Muscle of back (tissue), 3 donors: ENCODE measurements at regions not wholly inside any gene's neighbourhood (a gene's known extent, or its start where the extent isn't known, plus 50 kb on each side); places are given as distances from the start of the nearest gene placed in this dataset.

ENCODE experiments used
- DNase-seq, 3 donors: peaks; one replicate each; pipeline versions ENCODE4 v3.0.0 to v3.0.0-alpha.2; 2013

GRCh38 chr20:6886065-6886729 is 118.7 kb downstream of the BMP2 start:
- DNase-seq: peak; percentile 8 to 33 (median 29)

GRCh38 chr20:6887966-6888365 is 120.5 kb downstream of the BMP2 start:
- DNase-seq: no peak

- no peak for DNase-seq
These were observed 121.4 kb downstream of the BMP2 start for GRCh38 chr20:6888736-6889395.

- DNase-seq: no peak
These were observed 125.2 kb downstream of the BMP2 start for GRCh38 chr20:6892724-6893123.

GRCh38 chr20:6898928-6899327 is 131.4 kb downstream of the BMP2 start:
- DNase-seq: no peak

GRCh38 chr20:6906871-6907270 is 139.4 kb downstream of the BMP2 start:
- DNase-seq: no peak

- DNase-seq: no peak
These were observed 141.2 kb downstream of the BMP2 start for GRCh38 chr20:6908673-6909072.

GRCh38 chr20:6909608-6910007 is 142.1 kb downstream of the BMP2 start:
- DNase-seq: no peak

GRCh38 chr20:6914986-6915385 is 147.5 kb downstream of the BMP2 start:
- DNase-seq: no peak

GRCh38 chr20:6916938-6917337 is 149.5 kb downstream of the BMP2 start:
- no peak for DNase-seq

GRCh38 chr20:6919792-6920468 is 152.4 kb downstream of the BMP2 start:
- peak; percentile 27 to 65 (median 46) for DNase-seq

GRCh38 chr20:6920991-6921613 is 153.6 kb downstream of the BMP2 start:
- DNase-seq: no peak

GRCh38 chr20:6921717-6922386 is 154.4 kb downstream of the BMP2 start:
- no peak for DNase-seq

GRCh38 chr20:6924681-6925080 is 157.2 kb downstream of the BMP2 start:
- no peak for DNase-seq

- DNase-seq: no peak
These were observed 158.3 kb downstream of the BMP2 start for GRCh38 chr20:6925744-6926278.

- DNase-seq: peak in 1 of 3 donors; percentile 23
These were observed 172.6 kb downstream of the BMP2 start for GRCh38 chr20:6940048-6940447.

GRCh38 chr20:6940876-6941275 is 173.4 kb downstream of the BMP2 start:
- DNase-seq: peak in 1 of 3 donors; percentile 25

- no peak for DNase-seq
These were observed 174.1 kb downstream of the BMP2 start for GRCh38 chr20:6941571-6941970.

- no peak for DNase-seq
These were observed 174.8 kb downstream of the BMP2 start for GRCh38 chr20:6942266-6942665.

- no peak for DNase-seq
These were observed 176.8 kb downstream of the BMP2 start for GRCh38 chr20:6944292-6944691.

GRCh38 chr20:6953611-6954010 is 186.1 kb downstream of the BMP2 start:
- DNase-seq: no peak

GRCh38 chr20:6954219-6954618 is 186.7 kb downstream of the BMP2 start:
- DNase-seq: no peak
